ENCODE measurements at regions not wholly inside any gene's neighbourhood (a gene's known extent, or its start where the extent isn't known, plus 50 kb on each side); places are given as distances from the start of the nearest gene placed in this dataset.
"Not testable (repeated sequence)": the region's sequence is repeated elsewhere in the genome, so short reads cannot be mapped to it uniquely, and the experiment has no call there.

GRCh38 chr2:160792837-160793236, 299.2 kb upstream of the RBMS1 start:
- no peak for DNase-seq

GRCh38 chr2:160794926-160795325, 301.3 kb upstream of the RBMS1 start:
- no peak for DNase-seq

GRCh38 chr2:160803881-160804280, 310.3 kb upstream of the RBMS1 start:
- DNase-seq = no peak

GRCh38 chr2:160810406-160810805, 316.8 kb upstream of the RBMS1 start:
- DNase-seq = no peak

GRCh38 chr2:160812830-160813505, 319.4 kb upstream of the RBMS1 start:
- DNase-seq = no peak

GRCh38 chr2:160813506-160813858, 319.9 kb upstream of the RBMS1 start:
- no peak for DNase-seq

GRCh38 chr2:160816916-160817499, 323.4 kb upstream of the RBMS1 start:
- DNase-seq = no peak

- no peak for DNase-seq
These were observed 327.1 kb upstream of the RBMS1 start for GRCh38 chr2:160820691-160821090.

GRCh38 chr2:160822006-160822405, 328.4 kb upstream of the RBMS1 start:
- no peak for DNase-seq

GRCh38 chr2:160825433-160825832, 331.8 kb upstream of the RBMS1 start:
- DNase-seq = no peak

GRCh38 chr2:160826496-160826895, 332.9 kb upstream of the RBMS1 start:
- no peak for DNase-seq

GRCh38 chr2:160828076-160828475, 332.2 kb upstream of the TANK start:
- DNase-seq = no peak

GRCh38 chr2:160832381-160832780, 327.8 kb upstream of the TANK start:
- DNase-seq = not testable (repeated sequence)

GRCh38 chr2:160835166-160835565, 325.1 kb upstream of the TANK start:
- no peak for DNase-seq

- DNase-seq = no peak
These were observed 323.5 kb upstream of the TANK start for GRCh38 chr2:160836755-160837154.

GRCh38 chr2:160837416-160837815, 322.8 kb upstream of the TANK start:
- no peak for DNase-seq

- no peak for DNase-seq
These were observed 322.1 kb upstream of the TANK start for GRCh38 chr2:160838147-160838546.

- DNase-seq = no peak
These were observed 321.5 kb upstream of the TANK start for GRCh38 chr2:160838691-160839090.

- DNase-seq = no peak
These were observed 317.9 kb upstream of the TANK start for GRCh38 chr2:160842286-160842685.

GRCh38 chr2:160859096-160859495, 301.1 kb upstream of the TANK start:
- DNase-seq = no peak

- no peak for DNase-seq
These were observed 298.0 kb upstream of the TANK start for GRCh38 chr2:160862226-160862625.

- DNase-seq = no peak
These were observed 291.3 kb upstream of the TANK start for GRCh38 chr2:160868891-160869290.

- no peak for DNase-seq
These were observed 290.8 kb upstream of the TANK start for GRCh38 chr2:160869411-160869810.
